K562 (cell line): ENCODE measurements at regions not wholly inside any gene's neighbourhood (a gene's known extent, or its start where the extent isn't known, plus 50 kb on each side); places are given as distances from the start of the nearest gene placed in this dataset.

Experiments
- GABPB1 ChIP-seq: sonication (generic); formaldehyde crosslinking; IDR thresholded peaks from 2 replicates; pipeline ENCODE4 v1.8.0; 2022; ENCODE audit warnings: mild to moderate bottlenecking, missing genetic modification reagents
- NEUROD1 ChIP-seq: fragments of 150-350 bp; IDR thresholded peaks from 2 replicates; pipeline ENCODE4 v1.6.1; 2014; ENCODE audit warnings: borderline replicate concordance, low read length, low read depth; ENCODE audit not compliant: partially characterized antibody
- PHF20 ChIP-seq: fragments of 450-650 bp; IDR thresholded peaks from 2 replicates; pipeline ENCODE4 v1.6.1; 2018; ENCODE audit not compliant: partially characterized antibody
- POLR2G ChIP-seq: fragments of 200-400 bp; formaldehyde crosslinking; IDR thresholded peaks from 2 replicates; pipeline ENCODE4 v1.6.1; 2017; ENCODE audit warnings: low read depth, mild to moderate bottlenecking, antibody characterized with exemption, low read length, moderate library complexity
- SETDB1 ChIP-seq: IDR thresholded peaks from one replicate; pipeline ENCODE4 v1.6.1; 2012; ENCODE audit warnings: low read length, control low read depth, inconsistent platforms
- TF ChIP-seq, protein P1 (sequence below): fragments of 450-650 bp; IDR thresholded peaks from 2 replicates; pipeline ENCODE4 v1.6.1; 2014; ENCODE audit warnings: low read depth, mild to moderate bottlenecking, moderate library complexity, borderline replicate concordance
- TF ChIP-seq, protein P2 (sequence below), 3 experiments: fragments of 200-800 bp in 1 of 3; fragments of 250-450 bp in 1 of 3; fragments of 450-650 bp in 1 of 3; sonication (Bioruptor Pico) in 1 of 3; sonication (Bioruptor generic) in 1 of 3; formaldehyde crosslinking in 1 of 3; IDR thresholded peaks; 2 replicates each; pipeline versions ENCODE4 v1.6.1 to v1.8.0; 2016 to 2022; ENCODE audit warnings: mild to moderate bottlenecking in 2 of 3, missing genetic modification characterization in 2 of 3, missing compliant biosample characterization in 1 of 3, moderate library complexity in 1 of 3

- TF ChIP-seq, protein P1, sequence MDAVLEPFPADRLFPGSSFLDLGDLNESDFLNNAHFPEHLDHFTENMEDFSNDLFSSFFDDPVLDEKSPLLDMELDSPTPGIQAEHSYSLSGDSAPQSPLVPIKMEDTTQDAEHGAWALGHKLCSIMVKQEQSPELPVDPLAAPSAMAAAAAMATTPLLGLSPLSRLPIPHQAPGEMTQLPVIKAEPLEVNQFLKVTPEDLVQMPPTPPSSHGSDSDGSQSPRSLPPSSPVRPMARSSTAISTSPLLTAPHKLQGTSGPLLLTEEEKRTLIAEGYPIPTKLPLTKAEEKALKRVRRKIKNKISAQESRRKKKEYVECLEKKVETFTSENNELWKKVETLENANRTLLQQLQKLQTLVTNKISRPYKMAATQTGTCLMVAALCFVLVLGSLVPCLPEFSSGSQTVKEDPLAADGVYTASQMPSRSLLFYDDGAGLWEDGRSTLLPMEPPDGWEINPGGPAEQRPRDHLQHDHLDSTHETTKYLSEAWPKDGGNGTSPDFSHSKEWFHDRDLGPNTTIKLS, result no peak
- TF ChIP-seq GABPB1 (CRISPR knock-in tag) (no peak), PHF20 (no peak), SETDB1 (no peak), NEUROD1 (no peak), POLR2G (no peak)
- TF ChIP-seq, protein P2, sequence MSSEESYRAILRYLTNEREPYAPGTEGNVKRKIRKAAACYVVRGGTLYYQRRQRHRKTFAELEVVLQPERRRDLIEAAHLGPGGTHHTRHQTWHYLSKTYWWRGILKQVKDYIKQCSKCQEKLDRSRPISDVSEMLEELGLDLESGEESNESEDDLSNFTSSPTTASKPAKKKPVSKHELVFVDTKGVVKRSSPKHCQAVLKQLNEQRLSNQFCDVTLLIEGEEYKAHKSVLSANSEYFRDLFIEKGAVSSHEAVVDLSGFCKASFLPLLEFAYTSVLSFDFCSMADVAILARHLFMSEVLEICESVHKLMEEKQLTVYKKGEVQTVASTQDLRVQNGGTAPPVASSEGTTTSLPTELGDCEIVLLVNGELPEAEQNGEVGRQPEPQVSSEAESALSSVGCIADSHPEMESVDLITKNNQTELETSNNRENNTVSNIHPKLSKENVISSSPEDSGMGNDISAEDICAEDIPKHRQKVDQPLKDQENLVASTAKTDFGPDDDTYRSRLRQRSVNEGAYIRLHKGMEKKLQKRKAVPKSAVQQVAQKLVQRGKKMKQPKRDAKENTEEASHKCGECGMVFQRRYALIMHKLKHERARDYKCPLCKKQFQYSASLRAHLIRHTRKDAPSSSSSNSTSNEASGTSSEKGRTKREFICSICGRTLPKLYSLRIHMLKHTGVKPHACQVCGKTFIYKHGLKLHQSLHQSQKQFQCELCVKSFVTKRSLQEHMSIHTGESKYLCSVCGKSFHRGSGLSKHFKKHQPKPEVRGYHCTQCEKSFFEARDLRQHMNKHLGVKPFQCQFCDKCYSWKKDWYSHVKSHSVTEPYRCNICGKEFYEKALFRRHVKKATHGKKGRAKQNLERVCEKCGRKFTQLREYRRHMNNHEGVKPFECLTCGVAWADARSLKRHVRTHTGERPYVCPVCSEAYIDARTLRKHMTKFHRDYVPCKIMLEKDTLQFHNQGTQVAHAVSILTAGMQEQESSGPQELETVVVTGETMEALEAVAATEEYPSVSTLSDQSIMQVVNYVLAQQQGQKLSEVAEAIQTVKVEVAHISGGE (CRISPR knock-in tag; IDR thresholded peaks at IDR 0.05), result no peak
Measured at GRCh38 chr1:79976287-79976686, 969.8 kb upstream of the ADGRL4 start (continued).
